NCI-H128 (cell line): ENCODE measurements at regions not wholly inside any gene's neighbourhood (a gene's known extent, or its start where the extent isn't known, plus 50 kb on each side); places are given as distances from the start of the nearest gene placed in this dataset.

Source experiments
- DNase-seq: peaks from one replicate; lab custom pipeline; 2025; ENCODE audit not compliant: unreplicated experiment; lab: John Stamatoyannopoulos, UW

DNA sequence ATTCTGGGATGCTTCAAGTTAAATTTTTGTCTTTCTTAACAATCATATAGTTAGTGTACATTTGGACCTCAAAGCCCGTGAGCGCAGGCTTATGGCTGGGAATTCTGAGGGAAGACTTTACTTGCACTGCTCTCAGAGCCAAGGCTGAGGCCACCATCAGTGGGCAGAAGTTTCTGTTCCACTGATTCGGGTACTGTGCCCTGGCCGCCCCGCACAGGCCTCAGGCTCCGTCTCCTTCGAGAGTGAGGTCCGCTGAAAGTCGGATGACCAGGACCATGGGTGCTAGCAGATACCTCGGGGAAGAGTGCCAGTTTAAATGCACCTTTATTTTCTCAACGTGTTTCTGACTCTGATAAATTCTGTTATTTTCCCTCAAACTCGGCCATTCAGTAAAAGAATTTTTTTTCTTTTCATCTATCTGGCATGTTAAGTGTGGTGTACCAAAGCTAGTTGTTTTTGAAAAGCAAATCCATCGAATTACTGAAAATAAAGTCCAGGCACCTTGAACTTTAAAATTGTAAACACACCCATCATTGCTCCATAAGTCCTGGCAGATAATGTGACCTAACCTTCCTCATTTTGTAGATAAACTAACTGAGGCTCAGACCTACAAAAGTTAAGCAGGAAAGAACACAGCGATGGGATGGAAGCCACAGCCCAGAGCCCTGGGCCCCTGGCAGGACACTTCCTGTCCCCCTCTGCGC, 126.7 kb downstream of the SOX1 start:
- no peak for DNase-seq

DNA sequence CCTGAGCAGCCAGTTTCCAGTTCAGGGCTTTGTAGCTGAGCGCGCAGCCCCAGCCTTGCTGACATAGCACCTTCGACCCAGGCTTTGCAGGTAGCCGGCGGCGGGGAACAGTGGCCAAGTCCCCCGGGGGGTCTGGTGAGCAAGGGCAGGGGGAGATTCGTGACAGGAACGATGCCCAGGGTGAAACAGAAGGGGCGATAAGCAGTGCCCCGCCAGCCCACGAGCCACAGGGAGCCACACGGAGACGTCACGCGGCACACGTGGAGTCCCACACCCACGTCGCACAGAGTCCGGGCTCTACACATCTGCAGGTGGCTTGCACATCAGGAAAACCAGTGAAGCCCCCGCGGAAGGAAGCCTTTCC, 127.2 kb downstream of the SOX1 start:
- DNase-seq = no peak

DNA sequence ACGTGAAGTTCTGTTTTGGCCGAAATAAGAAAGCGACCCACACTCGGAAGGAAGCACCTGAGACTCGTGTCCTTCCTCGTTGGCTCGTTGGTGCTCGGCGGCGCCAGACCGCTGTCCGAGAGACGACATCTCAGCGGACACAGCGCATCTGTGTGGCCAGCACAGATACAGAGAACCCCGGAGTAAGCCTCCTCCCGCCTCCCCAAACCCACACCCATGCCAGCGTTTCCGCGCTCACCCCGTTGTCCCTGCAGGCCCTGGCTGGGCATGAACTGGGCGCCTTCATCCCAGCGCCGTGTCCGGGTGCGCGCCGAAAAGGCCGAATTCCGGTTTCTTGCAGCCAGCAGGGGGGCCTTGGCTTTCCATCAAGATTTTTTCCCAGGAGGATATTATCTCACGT, 127.6 kb downstream of the SOX1 start:
- DNase-seq = no peak

DNA sequence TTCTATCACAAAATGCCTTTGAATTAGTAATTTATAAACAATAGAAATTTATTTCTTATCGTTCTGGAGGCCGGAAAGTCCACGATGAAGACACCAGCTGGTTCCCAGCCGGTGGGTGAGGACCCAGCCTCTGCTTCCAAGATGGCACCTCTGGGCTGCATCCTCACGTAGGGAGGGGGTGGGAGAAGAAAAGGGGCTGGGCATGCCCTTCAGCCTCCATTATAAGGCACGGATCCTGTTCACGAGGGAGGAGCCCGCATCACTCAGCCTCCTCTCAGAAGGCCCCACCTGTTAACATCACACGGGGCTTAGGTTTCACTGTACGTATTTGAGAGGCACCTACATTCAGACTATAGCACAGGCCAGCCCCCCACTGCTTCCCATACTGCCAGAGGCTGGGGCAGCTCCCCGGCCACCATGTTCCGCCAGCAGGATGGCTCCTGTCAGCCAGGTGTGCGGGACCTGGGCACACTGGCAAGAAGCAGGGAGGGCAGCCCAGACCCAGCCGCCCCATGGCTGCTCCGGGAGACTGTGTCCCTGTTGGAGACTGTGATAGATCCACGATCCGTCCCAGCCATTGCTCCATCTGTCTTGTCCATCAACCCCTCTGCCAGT, 131.6 kb downstream of the SOX1 start:
- DNase-seq = no peak

DNA sequence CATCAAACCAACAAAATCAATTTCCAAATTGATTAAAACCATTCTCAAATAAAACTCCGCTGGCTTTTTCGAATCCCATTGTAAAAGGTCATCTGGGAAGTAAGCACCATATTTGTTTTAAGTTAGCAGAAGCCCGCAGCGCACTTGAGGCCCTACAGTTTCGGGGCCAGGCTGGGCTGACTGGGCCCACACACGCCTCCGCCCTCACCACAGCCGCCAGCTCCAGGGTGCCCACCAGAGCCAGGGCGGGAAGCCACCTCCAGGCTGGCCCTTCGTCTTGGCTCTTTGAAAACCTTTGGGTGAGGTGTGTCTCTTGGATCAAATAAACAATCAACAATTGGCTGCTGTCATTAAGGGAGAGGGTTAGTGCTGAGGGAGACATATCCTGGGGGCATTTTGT, 133.3 kb downstream of the SOX1 start:
- DNase-seq = no peak

DNA sequence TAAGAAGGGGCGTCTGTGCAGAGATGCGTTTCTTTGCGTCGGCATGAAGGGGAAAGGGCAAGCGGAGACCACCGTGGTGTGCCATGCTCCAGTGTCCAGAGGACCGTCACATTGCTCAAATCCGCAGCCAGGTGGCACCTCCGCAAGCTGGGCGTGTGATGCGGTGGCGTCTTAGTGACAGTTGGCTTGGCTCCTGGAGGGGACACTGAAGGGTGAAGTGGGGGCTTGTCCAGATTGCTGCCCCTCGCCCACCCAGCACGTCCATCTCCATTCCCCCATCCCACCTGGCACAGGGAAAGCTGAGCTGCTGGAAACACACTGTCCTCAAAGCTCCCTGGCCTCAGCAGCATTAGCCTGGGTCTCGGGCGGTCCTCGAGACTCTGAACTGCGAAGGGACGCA, 135.3 kb downstream of the SOX1 start:
- no peak for DNase-seq

DNA sequence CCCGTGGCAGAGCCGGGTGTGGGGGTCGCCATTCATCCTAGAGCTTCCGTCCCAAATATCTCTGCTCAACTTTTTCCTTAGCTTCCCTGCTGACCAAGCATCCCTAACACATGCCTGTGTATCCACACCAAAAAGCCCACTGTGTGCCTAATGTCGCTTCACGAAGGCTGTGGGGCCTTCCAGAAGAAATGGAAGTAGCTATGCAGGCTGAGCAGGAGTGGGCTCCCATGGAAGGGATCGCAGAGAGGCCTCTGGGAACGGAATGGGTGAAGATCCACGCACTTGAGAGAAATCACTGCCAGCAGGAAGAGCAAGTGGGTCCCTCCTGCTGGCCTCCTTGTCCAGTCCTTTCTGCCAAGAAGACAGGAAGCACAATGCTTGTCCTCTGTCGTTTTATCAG, 136.0 kb downstream of the SOX1 start:
- no peak for DNase-seq

DNA sequence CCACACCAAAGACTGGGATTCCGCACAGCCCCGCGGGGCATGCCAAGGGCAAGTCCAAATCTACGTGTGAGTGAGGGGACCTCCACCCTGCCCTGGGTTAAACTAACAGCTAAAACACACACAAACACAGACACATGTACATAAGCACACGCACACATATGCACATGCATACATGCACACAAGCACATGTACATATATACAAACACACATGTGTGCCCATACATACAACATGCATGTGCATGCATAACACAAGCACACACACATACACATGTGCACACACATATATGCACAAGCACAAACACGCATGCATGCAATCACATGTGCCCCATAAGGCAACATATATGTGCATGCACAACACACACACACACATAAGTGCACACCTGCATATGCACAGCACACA, 136.7 kb downstream of the SOX1 start:
- DNase-seq = no peak

DNA sequence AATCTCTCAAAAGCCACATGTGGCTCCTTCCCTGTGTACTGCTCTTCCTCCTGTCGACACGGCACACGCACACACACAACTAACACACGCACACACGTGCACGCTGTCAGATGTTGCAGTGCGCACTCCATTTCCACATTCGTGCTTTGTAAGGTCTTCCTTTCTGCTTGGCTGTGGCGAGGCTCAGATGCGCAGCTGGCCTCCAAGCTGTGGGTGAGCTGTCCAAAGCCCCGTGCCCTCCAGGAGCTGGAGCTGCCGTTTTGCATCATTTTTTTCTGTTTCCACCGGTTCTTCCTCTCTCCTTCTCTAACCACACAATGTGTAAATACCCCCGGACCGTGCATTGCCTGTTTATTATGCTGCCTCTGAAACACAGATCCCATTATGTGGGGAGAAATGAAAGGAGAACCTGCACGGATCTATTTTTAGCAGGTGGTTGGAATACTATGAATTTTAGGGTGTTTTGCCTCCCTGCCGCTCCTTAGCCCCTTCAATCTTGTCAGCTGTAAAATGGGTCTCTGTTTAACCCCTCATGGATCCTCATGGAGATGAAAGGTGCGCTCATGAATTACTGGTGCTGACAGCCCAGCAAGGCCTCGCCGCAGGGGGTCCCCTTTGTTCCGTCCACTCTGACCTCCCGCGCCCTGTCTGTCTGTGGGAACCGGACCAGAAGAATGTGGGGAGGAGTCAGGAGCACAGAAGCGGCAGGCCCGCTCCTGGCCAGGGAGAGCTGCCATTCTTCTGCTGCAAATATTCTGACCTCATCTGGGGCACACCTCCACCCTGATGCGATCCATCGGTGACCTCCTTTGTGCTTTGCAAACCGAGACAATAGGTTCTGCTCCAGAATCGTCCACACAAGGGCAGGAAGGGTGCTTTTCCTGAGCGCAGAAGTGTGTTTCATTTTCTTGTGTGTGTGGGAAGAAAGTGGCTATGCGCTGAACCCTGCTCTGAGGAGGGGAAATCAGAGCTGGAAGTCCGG, 137.7 kb downstream of the SOX1 start:
- no peak for DNase-seq

DNA sequence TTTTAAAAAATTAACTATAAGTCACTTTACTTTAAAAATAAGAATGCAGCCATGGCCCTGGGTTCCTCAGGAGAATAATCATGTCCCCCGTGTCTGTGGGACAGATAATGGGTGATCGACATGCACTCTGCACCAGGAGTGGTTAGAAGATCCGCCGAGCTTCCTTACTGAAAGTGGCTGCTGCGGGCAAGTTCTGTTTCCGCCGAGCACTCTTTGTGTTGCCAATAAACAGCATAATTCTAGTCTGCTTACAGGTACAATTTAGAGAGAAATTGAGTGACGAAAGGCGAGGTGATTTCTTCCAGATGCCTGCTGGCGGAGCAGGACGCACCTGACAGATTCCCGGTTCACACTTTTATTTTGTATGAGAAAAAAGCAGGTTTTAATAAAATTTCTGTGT, 139.0 kb downstream of the SOX1 start:
- DNase-seq = no peak

DNA sequence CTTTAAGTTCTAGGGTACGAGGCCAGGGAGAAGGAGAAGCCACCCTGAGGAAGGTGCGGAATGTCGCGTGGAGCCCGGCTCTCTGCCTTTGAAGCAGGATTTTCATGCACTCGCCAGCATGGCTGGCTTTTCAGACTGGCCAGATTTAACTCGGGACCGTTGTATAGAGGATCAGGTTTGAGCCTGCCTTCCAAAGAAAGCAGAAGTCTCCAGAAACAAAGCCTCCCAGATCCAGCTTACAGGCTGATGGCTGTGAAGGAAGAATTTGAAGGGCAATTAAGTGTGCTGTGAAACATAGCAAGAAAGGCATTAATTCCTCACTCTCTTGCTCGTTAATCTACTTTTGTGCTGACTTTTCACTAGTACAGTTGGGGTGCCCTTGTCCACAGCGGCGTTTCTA, 140.2 kb downstream of the SOX1 start:
- no peak for DNase-seq

DNA sequence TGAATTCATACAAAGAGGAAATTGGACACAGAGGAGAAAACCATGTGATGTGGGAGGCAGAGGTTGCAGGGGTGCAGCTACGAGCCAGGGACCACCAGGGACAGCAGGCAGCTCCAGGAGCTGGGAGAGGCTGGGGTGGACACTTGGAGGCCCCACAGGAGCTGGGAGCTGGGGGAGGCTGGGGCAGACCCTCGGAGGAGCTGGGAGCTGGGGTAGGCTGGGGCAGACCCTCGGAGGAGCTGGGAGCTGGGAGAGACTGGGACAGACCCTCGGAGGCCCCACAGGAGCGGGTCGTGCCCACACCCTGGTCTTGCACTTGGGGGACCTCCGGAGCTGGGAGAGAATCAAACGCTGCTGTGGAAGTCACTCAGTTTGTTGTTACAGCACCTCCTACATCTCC, 141.7 kb downstream of the SOX1 start:
- DNase-seq = no peak

DNA sequence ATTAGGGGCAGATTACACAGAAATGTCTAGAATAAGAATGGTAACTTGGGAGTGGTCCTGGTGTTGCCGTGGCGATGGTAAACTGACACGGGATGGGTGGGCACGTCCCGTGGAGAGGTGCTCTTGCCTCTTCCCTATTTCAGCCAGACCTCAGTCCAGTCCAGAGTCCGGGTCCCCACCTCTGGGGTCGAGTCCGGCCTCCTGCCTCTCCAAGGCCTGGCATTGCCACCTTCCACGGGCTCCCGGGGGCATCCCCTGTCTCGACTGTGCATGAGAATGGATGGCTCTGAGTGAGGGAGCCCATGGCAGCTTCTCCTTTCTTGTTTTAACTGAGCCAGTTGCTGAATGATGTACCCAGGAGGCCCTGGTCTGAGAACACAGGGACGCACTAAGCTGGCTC, 142.3 kb downstream of the SOX1 start:
- DNase-seq = no peak

DNA sequence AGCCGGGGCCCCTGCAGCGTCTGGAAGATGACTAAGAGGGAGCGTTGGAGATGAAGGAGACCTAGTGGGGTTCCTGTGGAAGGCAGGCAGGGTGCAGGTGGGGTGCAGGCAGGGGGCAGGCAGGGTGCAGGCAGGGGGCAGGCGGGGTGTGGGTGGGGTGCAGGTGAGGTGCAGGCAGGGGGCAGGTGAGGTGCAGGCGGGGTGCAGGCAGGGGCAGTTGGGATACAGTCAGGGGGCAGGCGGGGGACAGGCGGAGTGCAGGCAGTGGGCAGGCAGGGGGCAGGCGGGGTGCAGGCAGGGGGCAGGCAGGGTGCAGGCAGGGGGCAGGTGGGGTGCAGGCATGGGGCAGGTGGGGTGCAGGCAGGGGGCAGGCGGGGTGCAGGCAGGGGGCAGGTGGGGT, 142.8 kb downstream of the SOX1 start:
- DNase-seq = no peak

DNA sequence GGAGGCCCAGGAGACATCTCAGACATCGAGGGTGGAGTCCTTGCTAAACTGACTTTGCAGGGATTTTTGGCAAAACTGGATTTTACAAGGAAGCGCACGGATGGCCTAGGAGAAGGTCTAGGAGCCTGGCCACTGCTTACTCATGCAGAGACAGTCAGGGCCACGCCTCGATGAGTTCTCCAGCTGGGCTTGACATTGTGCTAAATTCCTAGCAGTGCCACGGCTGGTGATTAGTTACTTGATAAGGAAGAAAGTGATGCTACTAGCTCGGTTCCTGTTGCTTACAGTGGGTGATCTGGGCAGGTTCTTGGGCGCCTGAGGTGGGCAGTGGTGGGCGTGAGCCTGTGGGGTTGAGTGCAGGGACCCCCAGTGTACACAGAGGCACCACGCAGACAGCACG, 143.4 kb downstream of the SOX1 start:
- no peak for DNase-seq

DNA sequence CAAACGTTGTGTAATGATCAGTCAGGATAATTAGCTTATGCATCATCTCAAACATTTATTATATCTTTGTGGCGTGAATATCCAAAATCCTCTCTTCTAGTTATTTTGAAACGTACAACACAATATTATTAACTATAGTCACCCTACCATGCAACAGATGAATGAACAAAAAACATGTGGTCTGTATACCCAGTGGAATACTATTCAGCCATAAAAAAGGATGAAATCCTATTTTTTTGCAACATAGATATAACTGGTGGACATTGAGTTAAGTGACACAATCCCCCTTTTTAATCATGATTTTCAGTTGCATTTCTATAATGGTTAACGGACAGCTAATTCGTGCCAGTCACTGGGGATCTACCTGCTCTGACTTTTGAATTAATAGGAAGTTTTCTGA, 145.6 kb downstream of the SOX1 start:
- DNase-seq = no peak

DNA sequence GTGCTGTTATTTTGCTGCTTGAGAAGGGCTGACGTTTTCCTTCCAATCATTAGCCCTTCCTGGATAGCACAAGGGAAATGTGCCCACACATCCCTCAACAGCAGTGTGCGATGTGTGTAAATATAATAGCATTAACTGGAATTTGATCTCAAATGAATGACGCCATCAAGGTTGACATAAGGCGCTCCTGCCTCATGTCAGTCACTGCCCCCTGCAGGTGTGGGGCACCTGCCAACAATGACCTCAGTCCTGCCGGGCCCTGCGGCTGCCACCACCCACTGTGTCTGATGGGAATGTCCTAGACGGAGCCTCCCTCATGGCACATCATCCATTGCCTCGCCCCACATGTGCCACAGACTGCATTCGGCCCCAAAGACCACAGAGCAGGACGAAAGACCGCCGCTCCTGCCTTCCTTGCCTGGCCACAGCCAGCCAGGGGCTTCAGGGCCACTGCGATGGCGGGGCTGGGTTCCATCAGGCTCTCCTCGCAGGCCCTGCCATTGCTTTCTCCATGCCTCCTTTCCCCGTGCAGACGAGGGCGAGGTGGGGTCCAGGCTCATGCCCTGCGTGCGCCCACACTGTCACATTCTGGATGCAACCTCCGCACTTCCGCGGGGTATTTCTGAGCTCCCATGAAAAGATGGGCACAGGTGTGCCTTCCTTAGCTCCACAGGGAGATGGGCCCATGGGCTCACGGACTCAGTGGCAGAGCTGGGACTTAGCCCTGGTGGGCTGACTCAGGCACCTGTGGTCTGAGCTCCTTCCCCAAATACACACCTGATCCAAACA, 146.7 kb downstream of the SOX1 start:
- DNase-seq = peak; percentile 67

DNA sequence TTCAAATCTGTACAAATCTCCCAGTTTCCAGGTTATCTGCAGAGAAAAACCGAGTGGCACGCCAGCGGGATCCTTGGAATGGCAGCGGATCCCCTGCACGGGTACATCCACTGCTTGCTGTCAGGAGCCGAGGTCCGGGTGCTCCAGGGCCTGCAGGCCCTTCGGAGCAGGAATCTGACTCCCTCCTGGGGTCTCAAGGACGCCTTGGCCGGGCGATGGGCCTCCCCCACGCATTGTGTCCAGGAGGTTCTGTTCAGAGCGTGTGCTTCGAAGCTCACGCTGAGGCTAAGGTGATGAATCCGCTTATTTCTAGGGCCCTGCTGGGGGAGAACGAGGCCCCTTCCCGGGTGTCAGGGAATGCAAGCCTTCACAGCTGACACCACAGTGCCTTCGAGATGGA, 148.9 kb downstream of the SOX1 start:
- no peak for DNase-seq

DNA sequence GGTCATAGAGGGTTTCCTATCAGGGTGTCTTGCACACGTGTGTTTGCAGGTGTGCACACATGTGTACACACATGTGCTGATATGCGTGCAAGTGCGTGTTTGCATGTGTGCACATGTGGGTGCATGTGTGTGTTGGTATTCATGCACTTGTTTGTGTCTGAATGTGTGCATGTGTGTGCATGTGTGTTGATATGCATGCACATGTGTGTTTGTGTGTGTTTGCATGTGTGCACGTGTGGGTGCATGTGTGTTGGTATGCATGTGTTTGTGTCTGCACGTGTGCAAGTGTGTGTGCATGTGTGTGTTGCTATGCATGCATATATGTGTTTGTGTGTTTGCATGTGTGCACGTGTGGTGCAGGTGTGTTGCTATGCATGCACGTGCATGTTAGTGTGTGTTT, 150.5 kb downstream of the SOX1 start:
- no peak for DNase-seq

DNA sequence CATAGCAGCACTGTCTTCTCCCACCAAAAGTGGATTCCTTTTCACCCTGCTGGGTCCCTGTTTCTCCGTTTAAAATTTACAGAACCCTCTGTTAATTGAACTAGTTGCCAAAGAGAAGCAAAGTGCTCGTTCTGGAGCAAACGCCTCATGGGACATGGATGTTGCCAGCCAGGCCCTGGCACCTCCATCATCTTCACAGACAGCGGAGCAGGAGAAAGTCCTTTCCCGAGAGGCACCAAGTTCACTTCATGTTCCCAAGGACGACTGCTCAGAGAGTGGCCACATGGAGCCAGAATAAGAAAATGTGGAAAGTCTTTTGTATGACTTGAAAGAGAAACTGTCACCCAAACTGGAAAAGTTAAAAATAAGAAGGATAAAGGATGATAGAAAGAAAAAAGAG, 151.5 kb downstream of the SOX1 start:
- no peak for DNase-seq

DNA sequence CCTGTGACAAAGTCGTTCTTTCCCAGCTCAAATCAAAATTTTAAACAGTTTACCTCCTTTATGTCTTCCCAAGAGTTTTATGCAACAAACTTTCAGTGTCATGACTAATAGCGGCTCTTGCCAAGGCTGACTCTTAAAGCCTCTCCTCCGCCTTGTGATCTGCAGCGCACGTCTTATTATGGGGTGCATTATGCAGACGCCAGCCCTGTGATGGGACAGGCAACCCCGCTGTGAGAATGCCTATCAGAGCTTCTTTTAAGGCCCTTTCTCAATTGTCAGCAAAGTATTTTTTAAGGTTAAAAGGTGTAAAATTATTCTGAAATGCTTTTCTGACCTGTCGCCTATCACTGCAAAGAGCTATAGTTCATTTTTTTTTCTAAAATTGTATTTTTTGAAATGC, 152.8 kb downstream of the SOX1 start:
- DNase-seq = no peak
